ENCODE measurements at regions not wholly inside any gene's neighbourhood (a gene's known extent, or its start where the extent isn't known, plus 50 kb on each side); places are given as distances from the start of the nearest gene placed in this dataset.

DNA sequence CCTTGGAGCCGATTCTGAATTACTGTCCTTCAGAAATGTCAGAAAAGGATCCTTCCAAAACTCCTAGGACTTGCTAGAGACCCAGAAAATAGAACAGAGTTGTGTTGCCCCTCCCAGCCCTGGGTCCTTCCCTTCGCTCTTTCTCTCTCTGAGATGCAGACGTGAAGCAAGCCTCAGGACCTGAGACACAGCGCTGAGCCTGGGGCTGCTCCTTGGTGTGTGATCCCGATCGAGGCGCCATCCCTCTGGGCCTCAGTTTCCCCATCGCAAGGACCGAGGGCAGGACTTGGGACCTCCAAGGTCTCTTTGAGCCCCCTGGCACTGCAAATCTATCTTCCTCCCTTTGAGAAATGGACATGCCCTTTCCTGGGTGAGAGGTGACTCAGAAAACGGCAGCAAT is 533.5 kb downstream of the TBC1D22A start:
- FAIRE-seq (no peak), DNase-seq (ENCODE audit: low spot score) (no peak), ATAC-seq (no peak)
- H2AFZ ChIP-seq (ENCODE audit: low read length), result no peak overlapping the region
- H3K27me3 ChIP-seq (ENCODE audit: control insufficient read depth in 1 of 2, insufficient read depth in 2 of 2, low read length in 2 of 2), result peaks cover 15 to 93% of the 10 kb centered on the region in 2 experiments; a peak in 4 of 5 replicates
- no peaks in the 10 kb centered on the region for H3K4me1 ChIP-seq (ENCODE audit: insufficient read depth, low read length)
- POLR2A ChIA-PET, result no interaction called here
- no peaks in the 10 kb centered on the region for H3K79me2 ChIP-seq (ENCODE audit: insufficient read depth, low read length)
- no peak overlapping the region for H3K9ac ChIP-seq (ENCODE audit: insufficient read depth, low read depth, low read length)
- H3K4me2 ChIP-seq (ENCODE audit: low read depth, low read length), result no peak overlapping the region
- 43% methylated on average over 10 of the region's 10 CpGs for WGBS (ENCODE audit: low lambda C conversion rate)
- no peaks in the 10 kb centered on the region for H3K36me3 ChIP-seq (replicated peaks in 1 of 2; ENCODE audit: control insufficient read depth in 1 of 2, insufficient read depth in 2 of 2, low read length in 2 of 2)
- in situ Hi-C loops (cut with HindIII; ENCODE audit: extremely low pct_ligation_motif_present, low pct_unique_long_range_greater_than_20kb), result no loop called here
- TF ChIP-seq, protein P1, sequence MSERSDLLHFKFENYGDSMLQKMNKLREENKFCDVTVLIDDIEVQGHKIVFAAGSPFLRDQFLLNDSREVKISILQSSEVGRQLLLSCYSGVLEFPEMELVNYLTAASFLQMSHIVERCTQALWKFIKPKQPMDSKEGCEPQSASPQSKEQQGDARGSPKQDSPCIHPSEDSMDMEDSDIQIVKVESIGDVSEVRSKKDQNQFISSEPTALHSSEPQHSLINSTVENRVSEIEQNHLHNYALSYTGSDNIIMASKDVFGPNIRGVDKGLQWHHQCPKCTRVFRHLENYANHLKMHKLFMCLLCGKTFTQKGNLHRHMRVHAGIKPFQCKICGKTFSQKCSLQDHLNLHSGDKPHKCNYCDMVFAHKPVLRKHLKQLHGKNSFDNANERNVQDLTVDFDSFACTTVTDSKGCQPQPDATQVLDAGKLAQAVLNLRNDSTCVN (CRISPR knock-in tag; IDR thresholded peaks at IDR 0.05; ENCODE audit: borderline replicate concordance), result no peak
- TF ChIP-seq ZFP36L2 (CRISPR knock-in tag; IDR thresholded peaks at IDR 0.05) (no peak), CENPT (CRISPR knock-in tag; IDR thresholded peaks at IDR 0.05; ENCODE audit: low read depth) (no peak), KDM1A (CRISPR knock-in tag; IDR thresholded peaks at IDR 0.05) (no peak), RARG (CRISPR knock-in tag; IDR thresholded peaks at IDR 0.05; ENCODE audit: low read depth) (no peak)
- no peak overlapping the region for H3K27ac ChIP-seq (ENCODE audit: extremely low read length, insufficient read depth, low read length)
- intact Hi-C loops (cut with micrococcal nuclease; ENCODE audit: unreplicated experiment), result no loop called here
- H3K4me3 ChIP-seq (replicated peaks in 1 of 3; ENCODE audit: insufficient read depth in 1 of 3, low read depth in 2 of 3, low read length in 3 of 3), result no peak overlapping the region
- no TSS peak for BruUV-seq (replicated peaks)
- no peaks in the 10 kb centered on the region for H3K9me3 ChIP-seq (ENCODE audit: low read length)
- H4K20me1 ChIP-seq (ENCODE audit: insufficient read depth, low read length), result no peaks in the 10 kb centered on the region
- CTCF ChIA-PET (ENCODE audit: low intra/inter-chr PET ratio, low total read pairs), result no interaction called here

DNA sequence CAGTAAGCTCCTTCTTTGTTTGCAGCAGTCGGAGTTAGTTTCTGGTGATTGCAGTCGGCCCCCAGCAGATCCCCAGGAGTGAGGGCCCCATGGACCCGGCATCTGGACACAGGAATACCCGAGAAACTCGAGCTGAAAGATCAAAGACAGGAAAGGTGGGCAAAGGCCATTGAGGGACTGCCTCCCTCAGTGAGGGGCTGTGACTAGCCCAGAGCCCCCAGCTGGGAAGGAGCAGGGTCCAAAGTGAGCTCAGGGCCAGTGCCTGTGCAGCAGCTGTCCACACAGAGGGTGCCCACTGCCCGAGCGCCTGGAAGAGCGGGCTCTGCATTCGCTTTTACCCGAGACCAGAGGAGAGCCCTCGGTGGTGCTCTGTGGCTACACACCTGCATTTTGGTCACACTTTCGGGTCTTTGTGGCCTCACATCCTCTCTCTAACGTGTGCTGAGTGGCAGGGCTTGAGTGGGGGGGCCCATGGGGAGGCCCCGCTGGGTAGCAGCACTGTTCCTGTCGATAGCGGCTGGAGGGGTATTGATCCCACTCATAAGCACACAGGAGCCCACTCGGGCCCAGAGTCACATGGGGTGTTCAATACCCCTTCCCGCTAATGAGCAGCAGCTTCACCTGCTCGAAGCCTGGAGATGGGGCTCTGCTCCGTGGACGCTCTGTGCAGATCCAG is 532.9 kb downstream of the TBC1D22A start:
- 17% methylated on average over 14 of the region's 21 CpGs for WGBS (ENCODE audit: low lambda C conversion rate)
- Histone ChIP-seq H3K4me1 (ENCODE audit: insufficient read depth, low read length) (no peaks in the 10 kb centered on the region), H4K20me1 (ENCODE audit: insufficient read depth, low read length) (no peaks in the 10 kb centered on the region), H3K9me3 (ENCODE audit: low read length) (no peaks in the 10 kb centered on the region), H3K36me3 (replicated peaks in 1 of 2; ENCODE audit: control insufficient read depth in 1 of 2, insufficient read depth in 2 of 2, low read length in 2 of 2) (no peaks in the 10 kb centered on the region), H3K4me2 (ENCODE audit: low read depth, low read length) (no peak overlapping the region), H3K79me2 (ENCODE audit: insufficient read depth, low read length) (no peaks in the 10 kb centered on the region), H3K9ac (ENCODE audit: insufficient read depth, low read depth, low read length) (no peak overlapping the region), H3K27ac (ENCODE audit: extremely low read length, insufficient read depth, low read length) (no peak overlapping the region), H2AFZ (ENCODE audit: low read length) (no peak overlapping the region), H3K27me3 (ENCODE audit: control insufficient read depth in 1 of 2, insufficient read depth in 2 of 2, low read length in 2 of 2) (peaks cover 15 to 91% of the 10 kb centered on the region in 2 experiments; a peak in 4 of 5 replicates), H3K4me3 (replicated peaks in 1 of 3; ENCODE audit: insufficient read depth in 1 of 3, low read depth in 2 of 3, low read length in 3 of 3) (no peak overlapping the region)
- CTCF ChIA-PET (ENCODE audit: low intra/inter-chr PET ratio, low total read pairs), result no interaction called here
- FAIRE-seq (no peak), ATAC-seq (no peak), DNase-seq (ENCODE audit: low spot score) (no peak)
- no peak for TF ChIP-seq ZNF660 (CRISPR knock-in tag; IDR thresholded peaks at IDR 0.05; ENCODE audit: borderline replicate concordance, low read depth)
- no peak for TF ChIP-seq EEA1 (CRISPR knock-in tag; IDR thresholded peaks at IDR 0.05; ENCODE audit: borderline replicate concordance)
- no peak for TF ChIP-seq CAMTA2 (CRISPR knock-in tag; IDR thresholded peaks at IDR 0.05; ENCODE audit: borderline replicate concordance)
- no peak for TF ChIP-seq SRSF9 (IDR thresholded peaks at IDR 0.05; ENCODE audit: borderline replicate concordance, insufficient read depth, low read depth, low read length, poor library complexity, severe bottlenecking)
- TF ChIP-seq, protein P2, sequence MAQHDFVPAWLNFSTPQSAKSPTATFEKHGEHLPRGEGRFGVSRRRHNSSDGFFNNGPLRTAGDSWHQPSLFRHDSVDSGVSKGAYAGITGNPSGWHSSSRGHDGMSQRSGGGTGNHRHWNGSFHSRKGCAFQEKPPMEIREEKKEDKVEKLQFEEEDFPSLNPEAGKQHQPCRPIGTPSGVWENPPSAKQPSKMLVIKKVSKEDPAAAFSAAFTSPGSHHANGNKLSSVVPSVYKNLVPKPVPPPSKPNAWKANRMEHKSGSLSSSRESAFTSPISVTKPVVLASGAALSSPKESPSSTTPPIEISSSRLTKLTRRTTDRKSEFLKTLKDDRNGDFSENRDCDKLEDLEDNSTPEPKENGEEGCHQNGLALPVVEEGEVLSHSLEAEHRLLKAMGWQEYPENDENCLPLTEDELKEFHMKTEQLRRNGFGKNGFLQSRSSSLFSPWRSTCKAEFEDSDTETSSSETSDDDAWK (CRISPR knock-in tag; IDR thresholded peaks at IDR 0.05), result no peak
- no peak for TF ChIP-seq MTF2 (CRISPR knock-in tag; IDR thresholded peaks at IDR 0.05; ENCODE audit: borderline replicate concordance)
- TF ChIP-seq, protein P3, sequence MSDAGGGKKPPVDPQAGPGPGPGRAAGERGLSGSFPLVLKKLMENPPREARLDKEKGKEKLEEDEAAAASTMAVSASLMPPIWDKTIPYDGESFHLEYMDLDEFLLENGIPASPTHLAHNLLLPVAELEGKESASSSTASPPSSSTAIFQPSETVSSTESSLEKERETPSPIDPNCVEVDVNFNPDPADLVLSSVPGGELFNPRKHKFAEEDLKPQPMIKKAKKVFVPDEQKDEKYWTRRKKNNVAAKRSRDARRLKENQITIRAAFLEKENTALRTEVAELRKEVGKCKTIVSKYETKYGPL (CRISPR knock-in tag; IDR thresholded peaks at IDR 0.05), result no peak
- POLR2A ChIA-PET, result no interaction called here
- intact Hi-C loops (cut with micrococcal nuclease; ENCODE audit: unreplicated experiment) (no loop called here), in situ Hi-C loops (cut with HindIII; ENCODE audit: extremely low pct_ligation_motif_present, low pct_unique_long_range_greater_than_20kb) (no loop called here)
- no TSS peak for BruUV-seq (replicated peaks)

All from HepG2 (cell line).